Kidney (tissue), 13 donors: ENCODE measurements at regions not wholly inside any gene's neighbourhood (a gene's known extent, or its start where the extent isn't known, plus 50 kb on each side); places are given as distances from the start of the nearest gene placed in this dataset.

Source experiments
- DNase-seq, 5 donors: peaks; one replicate each; pipeline ENCODE4 v3.0.0-alpha.2; 2013 to 2020
- FAIRE-seq: peaks from 2 replicates; lab custom pipeline; 2012; peaks lifted over from hg19 to GRCh38; lab: Jason Lieb, UNC
- H3K27ac ChIP-seq, 2 donors: one replicate each; pipeline ENCODE4 v1.7.0; 2013; ENCODE audit warnings: low read depth in 2 of 2, low read length in 2 of 2, inconsistent platforms in 1 of 2
- H3K27me3 ChIP-seq: one replicate; pipeline ENCODE4 v1.7.1; 2013; ENCODE audit warnings: low read length, inconsistent platforms; ENCODE audit not compliant: control insufficient read depth, insufficient read depth
- H3K36me3 ChIP-seq, 3 donors: one replicate each; pipeline versions ENCODE4 v1.7.0 to v1.7.1; 2013; ENCODE audit warnings: low read length in 3 of 3, control low read depth in 1 of 3, inconsistent platforms in 1 of 3; ENCODE audit not compliant: insufficient read depth in 3 of 3, control insufficient read depth in 2 of 3
- H3K4me1 ChIP-seq, 3 donors: one replicate each; pipeline versions ENCODE4 v1.7.0 to v1.7.1; 2013; ENCODE audit warnings: low read length in 3 of 3, inconsistent platforms in 1 of 3, low read depth in 1 of 3; ENCODE audit not compliant: control insufficient read depth in 2 of 3, insufficient read depth in 2 of 3
- H3K4me3 ChIP-seq, 3 donors: one replicate each; pipeline versions ENCODE4 v1.7.0 to v1.8.1; 2013; ENCODE audit warnings: low read length in 3 of 3, control low read depth in 1 of 3, inconsistent platforms in 1 of 3
- H3K9ac ChIP-seq, 3 donors: one replicate each; pipeline versions ENCODE4 v1.7.0 to v1.7.1; 2013; ENCODE audit warnings: low read length in 3 of 3, control low read depth in 1 of 3, inconsistent platforms in 1 of 3
- H3K9me3 ChIP-seq, 3 donors: one replicate each; pipeline versions ENCODE4 v1.7.0 to v1.7.1; 2013; ENCODE audit warnings: low read length in 3 of 3, control low read depth in 1 of 3, inconsistent platforms in 1 of 3; ENCODE audit not compliant: control insufficient read depth in 2 of 3, insufficient read depth in 1 of 3
- intact Hi-C: fragments of 100-400 bp; cut with DNase I; formaldehyde crosslinking; loops from one replicate; pipeline ENCODE4 v1.11.1; 2022
- TF ChIP-seq, protein P1 (sequence below): IDR thresholded peaks from 3 replicates; pipeline ENCODE4 v1.5.1; 2012; ENCODE audit warnings: mild to moderate bottlenecking, moderate library complexity, borderline replicate concordance; ENCODE audit not compliant: insufficient read depth; ENCODE audit errors: extremely low read depth
- donor health status: control.
- donor health status: control.
- donor health status: control.
- donor health status: control.
- donor health status: control.
- donor health status: DM: yes; HTN: yes; CAD: no.
- donor health status: Normal renal cell carcinoma (clear cell type).

DNA sequence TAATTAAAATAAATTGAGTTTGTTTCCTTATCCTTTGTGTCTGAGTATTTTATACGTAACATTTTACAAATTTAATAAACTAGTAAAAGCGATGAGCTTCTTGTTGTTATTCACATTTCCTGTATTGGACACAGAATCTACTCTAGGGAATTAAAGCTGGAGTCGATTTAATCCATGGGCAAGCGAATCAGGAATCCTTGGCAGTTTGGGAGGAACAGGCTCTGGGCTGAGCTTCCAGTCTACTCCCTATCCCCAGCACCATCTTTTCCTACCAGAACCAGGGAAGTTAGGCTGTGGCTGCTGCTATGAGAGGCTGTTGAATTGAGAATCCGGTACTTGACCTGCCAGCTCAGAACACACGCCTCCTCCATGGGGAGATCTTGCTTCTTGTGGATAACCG is 437.3 kb upstream of the TPM1 start:
- no peaks in the 10 kb centered on the region for H3K36me3 ChIP-seq
- H3K4me3 ChIP-seq = no peak overlapping the region
- FAIRE-seq (no peak), DNase-seq (no peak)
- intact Hi-C loops = no loop called here
- H3K9ac ChIP-seq = no peak overlapping the region
- no peaks in the 10 kb centered on the region for H3K9me3 ChIP-seq
- no peaks in the 10 kb centered on the region for H3K27me3 ChIP-seq
- TF ChIP-seq, protein P1, sequence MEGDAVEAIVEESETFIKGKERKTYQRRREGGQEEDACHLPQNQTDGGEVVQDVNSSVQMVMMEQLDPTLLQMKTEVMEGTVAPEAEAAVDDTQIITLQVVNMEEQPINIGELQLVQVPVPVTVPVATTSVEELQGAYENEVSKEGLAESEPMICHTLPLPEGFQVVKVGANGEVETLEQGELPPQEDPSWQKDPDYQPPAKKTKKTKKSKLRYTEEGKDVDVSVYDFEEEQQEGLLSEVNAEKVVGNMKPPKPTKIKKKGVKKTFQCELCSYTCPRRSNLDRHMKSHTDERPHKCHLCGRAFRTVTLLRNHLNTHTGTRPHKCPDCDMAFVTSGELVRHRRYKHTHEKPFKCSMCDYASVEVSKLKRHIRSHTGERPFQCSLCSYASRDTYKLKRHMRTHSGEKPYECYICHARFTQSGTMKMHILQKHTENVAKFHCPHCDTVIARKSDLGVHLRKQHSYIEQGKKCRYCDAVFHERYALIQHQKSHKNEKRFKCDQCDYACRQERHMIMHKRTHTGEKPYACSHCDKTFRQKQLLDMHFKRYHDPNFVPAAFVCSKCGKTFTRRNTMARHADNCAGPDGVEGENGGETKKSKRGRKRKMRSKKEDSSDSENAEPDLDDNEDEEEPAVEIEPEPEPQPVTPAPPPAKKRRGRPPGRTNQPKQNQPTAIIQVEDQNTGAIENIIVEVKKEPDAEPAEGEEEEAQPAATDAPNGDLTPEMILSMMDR = no peak
- peaks cover 0 to 2% (median 0%) of the 10 kb centered on the region in 3 donors for H3K4me1 ChIP-seq
- H3K27ac ChIP-seq = no peak overlapping the region

DNA sequence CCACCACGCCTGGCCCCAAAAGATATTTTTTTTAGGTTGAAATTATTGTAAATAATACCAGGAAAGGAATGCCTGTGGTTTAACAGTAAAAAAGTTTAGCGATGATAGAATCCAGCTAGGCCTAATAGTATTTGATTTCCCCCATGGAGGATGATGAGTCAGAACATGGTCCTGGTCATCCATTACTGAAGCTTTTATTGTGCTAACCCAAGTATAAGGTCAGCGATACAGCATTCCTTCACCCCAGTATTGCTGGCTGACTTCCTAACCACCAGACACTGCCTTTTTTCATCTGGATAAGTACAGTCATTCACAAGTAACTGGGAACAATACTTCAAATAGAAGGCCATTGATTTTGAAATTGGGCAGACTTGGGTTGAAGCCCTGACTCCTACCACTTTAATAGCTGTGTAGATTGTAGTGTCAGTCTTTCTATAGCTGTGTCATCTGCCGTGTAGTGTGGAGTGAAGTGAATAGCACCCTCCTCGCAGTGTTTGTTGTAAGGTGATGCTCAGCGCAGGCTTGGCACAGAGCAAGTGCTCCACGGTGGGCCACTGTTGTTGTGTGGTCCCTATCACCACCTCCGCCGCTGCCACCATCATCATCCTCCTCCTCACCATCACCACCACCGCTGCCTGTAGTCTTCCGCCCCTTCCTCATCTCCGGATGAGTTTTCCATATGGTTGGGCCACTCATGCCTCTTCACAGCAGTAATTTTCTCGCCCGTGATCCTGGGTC is 436.0 kb upstream of the TPM1 start:
- Histone ChIP-seq H3K27ac (peak overlapping the region in 1 of 2 donors; percentile 30), H3K27me3 (no peaks in the 10 kb centered on the region), H3K4me3 (no peak overlapping the region), H3K9me3 (no peaks in the 10 kb centered on the region), H3K36me3 (no peaks in the 10 kb centered on the region), H3K4me1 (peaks cover 0 to 2% (median 0%) of the 10 kb centered on the region in 3 donors), H3K9ac (no peak overlapping the region)
- no peak for DNase-seq
- intact Hi-C loops = no loop called here
- TF ChIP-seq, protein P1 = no peak
- no peak for FAIRE-seq

DNA sequence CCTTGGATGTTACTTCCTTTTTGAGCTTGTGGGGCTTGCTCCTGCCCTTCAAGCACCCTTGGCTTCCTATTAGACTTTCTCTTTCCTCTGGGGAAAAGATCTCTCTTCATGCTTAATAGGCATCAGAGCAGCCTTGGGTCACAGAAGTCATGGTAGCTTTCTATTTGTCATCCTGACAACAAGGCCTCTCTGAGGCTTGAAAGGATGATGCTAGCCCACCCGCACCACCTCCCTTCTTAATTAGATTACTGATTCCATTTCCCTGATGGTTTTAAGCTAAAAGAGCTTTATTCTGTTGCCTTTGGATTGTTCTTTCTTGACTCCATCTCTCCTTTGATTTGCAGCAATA is 435.5 kb upstream of the TPM1 start:
- FAIRE-seq = no peak
- H3K27ac ChIP-seq = peak overlapping the region in 1 of 2 donors; percentile 30

More for the DNA sequence above, 435.5 kb upstream of the TPM1 start:
- peaks cover 0 to 2% (median 0%) of the 10 kb centered on the region in 3 donors for H3K4me1 ChIP-seq
- no peak overlapping the region for H3K9ac ChIP-seq
- H3K27me3 ChIP-seq = no peaks in the 10 kb centered on the region
- no peaks in the 10 kb centered on the region for H3K9me3 ChIP-seq
- no peak overlapping the region for H3K4me3 ChIP-seq
- no peaks in the 10 kb centered on the region for H3K36me3 ChIP-seq
- TF ChIP-seq, protein P1 = no peak
- intact Hi-C loops = no loop called here
- DNase-seq = no peak
